ENCODE measurements at regions not wholly inside any gene's neighbourhood (a gene's known extent, or its start where the extent isn't known, plus 50 kb on each side); places are given as distances from the start of the nearest gene placed in this dataset.

GRCh38 chr2:107437807-107438206 lies 388.9 kb upstream of the RGPD4 start:
- 78% methylated on average over 2 of the region's 2 CpGs for WGBS
- no peak overlapping the region for H3K4me3 ChIP-seq (ENCODE audit: low read depth, low read length)
- no peaks in the 10 kb centered on the region for H3K36me3 ChIP-seq (ENCODE audit: insufficient read depth)
- DNase-seq (ENCODE audit: extremely low spot score) = no peak
- no peaks in the 10 kb centered on the region for H3K4me1 ChIP-seq (ENCODE audit: insufficient read depth)
- no peak overlapping the region for H3K27ac ChIP-seq (ENCODE audit: low read depth)

- no peak overlapping the region for H3K27ac ChIP-seq (ENCODE audit: low read depth)
- H3K4me1 ChIP-seq (ENCODE audit: insufficient read depth) = no peaks in the 10 kb centered on the region
- H3K4me3 ChIP-seq (ENCODE audit: low read depth, low read length) = no peak overlapping the region
- H3K36me3 ChIP-seq (ENCODE audit: insufficient read depth) = no peaks in the 10 kb centered on the region
- 85% methylated on average over 1 of the region's 1 CpG for WGBS
- DNase-seq (ENCODE audit: extremely low spot score) = no peak
Observed at GRCh38 chr2:107448160-107448559, 378.5 kb upstream of the RGPD4 start.

GRCh38 chr2:107461301-107461700 lies 365.4 kb upstream of the RGPD4 start:
- no peak for DNase-seq (ENCODE audit: extremely low spot score)
- 74% methylated on average over 4 of the region's 4 CpGs for WGBS
- no peaks in the 10 kb centered on the region for H3K4me1 ChIP-seq (ENCODE audit: insufficient read depth)
- H3K36me3 ChIP-seq (ENCODE audit: insufficient read depth) = no peaks in the 10 kb centered on the region
- H3K27ac ChIP-seq (ENCODE audit: low read depth) = no peak overlapping the region
- no peak overlapping the region for H3K4me3 ChIP-seq (ENCODE audit: low read depth, low read length)

GRCh38 chr2:107462181-107462580 lies 364.5 kb upstream of the RGPD4 start:
- no peaks in the 10 kb centered on the region for H3K4me1 ChIP-seq (ENCODE audit: insufficient read depth)
- no peaks in the 10 kb centered on the region for H3K36me3 ChIP-seq (ENCODE audit: insufficient read depth)
- WGBS = 96% methylated on average over 2 of the region's 2 CpGs
- DNase-seq (ENCODE audit: extremely low spot score) = no peak
- no peak overlapping the region for H3K4me3 ChIP-seq (ENCODE audit: low read depth, low read length)
- H3K27ac ChIP-seq (ENCODE audit: low read depth) = no peak overlapping the region

- no peaks in the 10 kb centered on the region for H3K36me3 ChIP-seq (ENCODE audit: insufficient read depth)
- no peak overlapping the region for H3K4me3 ChIP-seq (ENCODE audit: low read depth, low read length)
- no peak for DNase-seq (ENCODE audit: extremely low spot score)
- WGBS = 85% methylated on average over 2 of the region's 2 CpGs
- H3K27ac ChIP-seq (ENCODE audit: low read depth) = no peak overlapping the region
- H3K4me1 ChIP-seq (ENCODE audit: insufficient read depth) = no peaks in the 10 kb centered on the region
Observed at GRCh38 chr2:107466241-107466640, 360.5 kb upstream of the RGPD4 start.

- H3K4me1 ChIP-seq (ENCODE audit: insufficient read depth) = no peaks in the 10 kb centered on the region
- 61% methylated on average over 4 of the region's 4 CpGs for WGBS
Observed at GRCh38 chr2:107466984-107467773, 359.5 kb upstream of the RGPD4 start.

GRCh38 chr2:107469437-107469995 lies 357.2 kb upstream of the RGPD4 start:
- Histone ChIP-seq H3K4me1 (ENCODE audit: insufficient read depth) (no peaks in the 10 kb centered on the region), H3K36me3 (ENCODE audit: insufficient read depth) (no peaks in the 10 kb centered on the region), H3K27ac (ENCODE audit: low read depth) (no peak overlapping the region), H3K4me3 (ENCODE audit: low read depth, low read length) (no peak overlapping the region)
- DNase-seq (ENCODE audit: extremely low spot score) = no peak
- 96% methylated on average over 34 of the region's 34 CpGs for WGBS

More at GRCh38 chr2:107466984-107467773, 359.5 kb upstream of the RGPD4 start:
- H3K36me3 ChIP-seq (ENCODE audit: insufficient read depth) = no peaks in the 10 kb centered on the region
- no peak overlapping the region for H3K27ac ChIP-seq (ENCODE audit: low read depth)
- H3K4me3 ChIP-seq (ENCODE audit: low read depth, low read length) = no peak overlapping the region
- DNase-seq (ENCODE audit: extremely low spot score) = no peak

GRCh38 chr2:107473150-107473549 lies 353.5 kb upstream of the RGPD4 start:
- Histone ChIP-seq H3K4me3 (ENCODE audit: low read depth, low read length) (no peak overlapping the region), H3K4me1 (ENCODE audit: insufficient read depth) (no peaks in the 10 kb centered on the region), H3K36me3 (ENCODE audit: insufficient read depth) (no peaks in the 10 kb centered on the region), H3K27ac (ENCODE audit: low read depth) (no peak overlapping the region)
- DNase-seq (ENCODE audit: extremely low spot score) = no peak

GRCh38 chr2:107475859-107476258 lies 350.8 kb upstream of the RGPD4 start:
- Histone ChIP-seq H3K4me1 (ENCODE audit: insufficient read depth) (no peaks in the 10 kb centered on the region), H3K36me3 (ENCODE audit: insufficient read depth) (no peaks in the 10 kb centered on the region), H3K27ac (ENCODE audit: low read depth) (no peak overlapping the region), H3K4me3 (ENCODE audit: low read depth, low read length) (no peak overlapping the region)
- DNase-seq (ENCODE audit: extremely low spot score) = no peak
- 92% methylated on average over 2 of the region's 2 CpGs for WGBS

GRCh38 chr2:107502539-107502938 lies 324.2 kb upstream of the RGPD4 start:
- DNase-seq (ENCODE audit: extremely low spot score) = no peak
- Histone ChIP-seq H3K36me3 (ENCODE audit: insufficient read depth) (no peaks in the 10 kb centered on the region), H3K4me1 (ENCODE audit: insufficient read depth) (no peaks in the 10 kb centered on the region), H3K27ac (ENCODE audit: low read depth) (no peak overlapping the region), H3K4me3 (ENCODE audit: low read depth, low read length) (no peak overlapping the region)

GRCh38 chr2:107511970-107512789 lies 314.5 kb upstream of the RGPD4 start:
- no peak for DNase-seq (ENCODE audit: extremely low spot score)
- no peak overlapping the region for H3K4me3 ChIP-seq (ENCODE audit: low read depth, low read length)
- H3K27ac ChIP-seq (ENCODE audit: low read depth) = no peak overlapping the region
- WGBS = 63% methylated on average over 6 of the region's 6 CpGs
- no peaks in the 10 kb centered on the region for H3K36me3 ChIP-seq (ENCODE audit: insufficient read depth)
- no peaks in the 10 kb centered on the region for H3K4me1 ChIP-seq (ENCODE audit: insufficient read depth)

GRCh38 chr2:107525406-107525805 lies 301.3 kb upstream of the RGPD4 start:
- no peaks in the 10 kb centered on the region for H3K4me1 ChIP-seq (ENCODE audit: insufficient read depth)
- no peak for DNase-seq (ENCODE audit: extremely low spot score)
- no peaks in the 10 kb centered on the region for H3K36me3 ChIP-seq (ENCODE audit: insufficient read depth)
- H3K27ac ChIP-seq (ENCODE audit: low read depth) = no peak overlapping the region
- H3K4me3 ChIP-seq (ENCODE audit: low read depth, low read length) = no peak overlapping the region
- WGBS = 35% methylated on average over 1 of the region's 1 CpG

GRCh38 chr2:107529146-107529545 lies 297.5 kb upstream of the RGPD4 start:
- WGBS = 44% methylated on average over 1 of the region's 1 CpG
- H3K4me3 ChIP-seq (ENCODE audit: low read depth, low read length) = no peak overlapping the region
- no peaks in the 10 kb centered on the region for H3K4me1 ChIP-seq (ENCODE audit: insufficient read depth)
- DNase-seq (ENCODE audit: extremely low spot score) = peak; percentile 37
- no peak overlapping the region for H3K27ac ChIP-seq (ENCODE audit: low read depth)
- no peaks in the 10 kb centered on the region for H3K36me3 ChIP-seq (ENCODE audit: insufficient read depth)

GRCh38 chr2:107530046-107530445 lies 296.6 kb upstream of the RGPD4 start:
- H3K27ac ChIP-seq (ENCODE audit: low read depth) = no peak overlapping the region
- H3K4me3 ChIP-seq (ENCODE audit: low read depth, low read length) = no peak overlapping the region
- no peaks in the 10 kb centered on the region for H3K36me3 ChIP-seq (ENCODE audit: insufficient read depth)
- 89% methylated on average over 1 of the region's 1 CpG for WGBS
- H3K4me1 ChIP-seq (ENCODE audit: insufficient read depth) = no peaks in the 10 kb centered on the region
- DNase-seq (ENCODE audit: extremely low spot score) = no peak

Data from urinary bladder (tissue), 3 donors.